Neural crest cell (in vitro differentiated cells): ENCODE measurements at regions not wholly inside any gene's neighbourhood (a gene's known extent, or its start where the extent isn't known, plus 50 kb on each side); places are given as distances from the start of the nearest gene placed in this dataset.
"Not testable (repeated sequence)": the region's sequence is repeated elsewhere in the genome, so short reads cannot be mapped to it uniquely, and the experiment has no call there.

ENCODE experiments used
- DNase-seq: peaks from one replicate; pipeline ENCODE4 v3.0.0; 2021; ENCODE audit warnings: low read depth, mixed read lengths, low spot score
- H3K27ac Mint-ChIP-seq: one replicate; pipeline ENCODE4 v1.8.0; 2021; ENCODE audit warnings: mild to moderate bottlenecking, mixed read lengths; ENCODE audit not compliant: unreplicated experiment
- H3K27me3 Mint-ChIP-seq: 2 replicates; pipeline ENCODE4 v1.8.0; 2021; ENCODE audit warnings: low read depth, mild to moderate bottlenecking, mixed read lengths
- H3K36me3 Mint-ChIP-seq: 2 replicates; pipeline ENCODE4 v1.8.0; 2021; ENCODE audit warnings: low read depth, mild to moderate bottlenecking, mixed read lengths
- H3K4me1 Mint-ChIP-seq: 2 replicates; pipeline ENCODE4 v1.8.0; 2021; ENCODE audit warnings: mixed read lengths
- H3K4me3 Mint-ChIP-seq: one replicate; pipeline ENCODE4 v1.8.0; 2021; ENCODE audit warnings: mild to moderate bottlenecking, mixed read lengths
- H3K9me3 Mint-ChIP-seq: 2 replicates; pipeline ENCODE4 v1.8.0; 2021; ENCODE audit warnings: mixed read lengths
- TF ChIP-seq, protein P1 (sequence below): fragments of 200-600 bp; sonication (generic); conservative IDR thresholded peaks from 2 replicates; pipeline ENCODE4 v1.5.0; 2021; ENCODE audit warnings: antibody characterized with exemption, mild to moderate bottlenecking

DNA sequence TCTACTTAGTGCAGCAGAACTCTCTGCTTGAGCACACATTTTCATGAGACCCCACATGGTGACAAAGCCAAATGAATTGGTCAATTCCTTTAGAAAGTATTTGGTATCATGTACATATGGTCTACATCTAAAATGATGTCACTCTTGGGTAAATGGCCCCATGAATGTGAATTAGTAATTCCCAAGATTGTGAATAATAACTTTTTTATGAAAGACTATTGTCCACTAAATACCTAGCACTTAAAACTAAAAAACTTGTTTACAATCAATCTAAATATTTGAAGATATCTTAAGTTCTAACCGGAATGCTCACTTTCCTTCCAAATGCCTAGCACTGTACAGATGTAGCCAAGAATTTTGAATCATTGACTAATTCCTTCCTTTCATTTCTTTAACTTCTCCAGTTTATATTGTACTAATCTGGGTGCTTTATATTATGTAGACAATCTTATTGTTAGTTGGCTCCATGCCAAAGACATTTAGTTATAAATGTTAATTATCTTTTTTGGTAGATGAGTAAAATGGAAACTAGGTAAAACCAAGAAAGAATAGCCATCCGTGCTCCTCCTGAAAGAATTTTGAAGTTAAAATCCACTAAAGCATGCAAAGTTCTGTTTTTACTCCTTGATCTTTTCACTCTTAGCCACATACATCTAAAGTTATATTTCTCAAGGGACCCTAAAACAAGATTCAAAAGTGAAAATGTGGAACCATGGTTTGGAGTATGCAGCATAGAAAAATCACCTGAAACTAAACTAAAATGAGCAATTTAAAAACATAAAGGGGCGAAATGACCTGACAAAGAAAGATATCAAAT is 145.0 kb upstream of the ARHGAP20 start:
- Mint-ChIP-seq H3K4me3 (no peak overlapping the region), H3K4me1 (no peaks in the 10 kb centered on the region), H3K9me3 (no peaks in the 10 kb centered on the region), H3K27me3 (no peaks in the 10 kb centered on the region), H3K27ac (no peak overlapping the region), H3K36me3 (no peaks in the 10 kb centered on the region)
- DNase-seq: no peak
- TF ChIP-seq, protein P1, sequence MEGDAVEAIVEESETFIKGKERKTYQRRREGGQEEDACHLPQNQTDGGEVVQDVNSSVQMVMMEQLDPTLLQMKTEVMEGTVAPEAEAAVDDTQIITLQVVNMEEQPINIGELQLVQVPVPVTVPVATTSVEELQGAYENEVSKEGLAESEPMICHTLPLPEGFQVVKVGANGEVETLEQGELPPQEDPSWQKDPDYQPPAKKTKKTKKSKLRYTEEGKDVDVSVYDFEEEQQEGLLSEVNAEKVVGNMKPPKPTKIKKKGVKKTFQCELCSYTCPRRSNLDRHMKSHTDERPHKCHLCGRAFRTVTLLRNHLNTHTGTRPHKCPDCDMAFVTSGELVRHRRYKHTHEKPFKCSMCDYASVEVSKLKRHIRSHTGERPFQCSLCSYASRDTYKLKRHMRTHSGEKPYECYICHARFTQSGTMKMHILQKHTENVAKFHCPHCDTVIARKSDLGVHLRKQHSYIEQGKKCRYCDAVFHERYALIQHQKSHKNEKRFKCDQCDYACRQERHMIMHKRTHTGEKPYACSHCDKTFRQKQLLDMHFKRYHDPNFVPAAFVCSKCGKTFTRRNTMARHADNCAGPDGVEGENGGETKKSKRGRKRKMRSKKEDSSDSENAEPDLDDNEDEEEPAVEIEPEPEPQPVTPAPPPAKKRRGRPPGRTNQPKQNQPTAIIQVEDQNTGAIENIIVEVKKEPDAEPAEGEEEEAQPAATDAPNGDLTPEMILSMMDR: no peak

DNA sequence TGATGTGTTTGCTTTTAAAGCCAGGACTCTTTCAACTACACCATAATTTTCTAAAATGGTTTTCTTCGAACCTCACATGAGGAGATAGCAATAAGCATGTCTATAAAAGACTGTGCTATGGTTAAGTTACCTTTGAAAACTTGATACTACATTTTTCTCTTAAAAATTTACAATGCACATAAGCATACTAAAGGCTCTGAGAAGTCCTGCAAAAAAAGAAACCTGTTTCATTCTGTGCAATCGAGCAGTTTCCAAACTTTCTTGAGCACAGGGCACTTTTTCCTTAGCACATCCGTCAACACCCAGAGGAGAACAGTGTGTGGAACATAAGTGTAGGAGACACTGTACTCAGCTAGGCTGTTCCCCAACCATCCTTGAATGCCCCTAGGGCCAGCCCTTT is 144.1 kb upstream of the ARHGAP20 start:
- Mint-ChIP-seq H3K4me3 (no peak overlapping the region), H3K36me3 (no peaks in the 10 kb centered on the region), H3K27ac (no peak overlapping the region), H3K9me3 (no peaks in the 10 kb centered on the region), H3K27me3 (no peaks in the 10 kb centered on the region), H3K4me1 (no peaks in the 10 kb centered on the region)
- TF ChIP-seq, protein P1: no peak
- DNase-seq: no peak

DNA sequence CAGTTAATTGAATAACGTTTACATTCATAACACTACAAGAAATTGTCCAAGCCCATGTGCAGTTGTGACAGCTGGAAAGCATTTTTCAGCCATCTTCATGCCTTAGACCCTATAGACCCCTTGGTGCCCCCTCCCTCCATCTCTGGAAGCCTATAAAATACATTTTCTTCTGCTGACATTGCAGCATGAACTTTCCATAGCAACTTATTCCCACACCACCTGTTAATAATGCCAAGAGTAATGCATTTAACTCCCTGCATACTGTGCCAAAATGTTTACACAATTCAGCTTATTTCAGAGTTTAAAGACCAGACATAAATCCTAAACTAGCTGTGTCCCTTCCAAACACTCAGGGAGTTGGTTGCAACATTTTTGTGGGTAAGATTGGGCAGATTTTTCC is 143.0 kb upstream of the ARHGAP20 start:
- Mint-ChIP-seq H3K27ac (no peak overlapping the region), H3K36me3 (no peaks in the 10 kb centered on the region), H3K4me3 (no peak overlapping the region), H3K27me3 (no peaks in the 10 kb centered on the region), H3K9me3 (no peaks in the 10 kb centered on the region), H3K4me1 (no peaks in the 10 kb centered on the region)
- TF ChIP-seq, protein P1: no peak
- DNase-seq: no peak

DNA sequence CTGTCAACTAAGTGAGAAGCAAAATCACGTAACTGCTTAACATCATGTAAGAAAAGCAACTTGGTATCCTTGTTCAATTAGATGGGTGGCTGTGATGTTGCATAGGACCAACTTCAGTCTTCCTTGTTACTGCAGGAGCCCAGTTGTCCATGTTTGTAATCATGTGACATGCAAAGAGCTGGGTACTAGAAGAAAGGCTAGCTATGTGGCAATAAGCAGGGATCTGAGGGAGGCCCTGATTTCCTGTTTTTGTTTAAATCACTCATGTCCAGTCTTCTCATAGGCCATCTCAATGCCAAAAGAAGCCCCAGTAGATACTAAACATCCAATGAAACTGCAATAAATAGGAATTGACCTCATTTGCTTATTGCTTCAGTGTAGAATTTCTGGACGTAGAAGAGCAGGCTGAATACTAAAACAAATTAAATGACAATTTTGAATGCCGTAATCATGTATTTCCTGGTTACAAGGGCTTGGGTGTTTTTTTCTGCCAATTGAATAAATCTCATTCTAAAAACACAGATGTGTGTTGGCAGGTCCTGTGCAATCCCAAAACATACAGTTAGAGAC is 140.8 kb upstream of the ARHGAP20 start:
- Mint-ChIP-seq H3K36me3 (no peaks in the 10 kb centered on the region), H3K27ac (no peak overlapping the region), H3K4me3 (no peak overlapping the region), H3K9me3 (peaks cover 3% of the 10 kb centered on the region), H3K4me1 (no peaks in the 10 kb centered on the region), H3K27me3 (peaks cover 4% of the 10 kb centered on the region)
- TF ChIP-seq, protein P1: no peak
- DNase-seq: no peak

DNA sequence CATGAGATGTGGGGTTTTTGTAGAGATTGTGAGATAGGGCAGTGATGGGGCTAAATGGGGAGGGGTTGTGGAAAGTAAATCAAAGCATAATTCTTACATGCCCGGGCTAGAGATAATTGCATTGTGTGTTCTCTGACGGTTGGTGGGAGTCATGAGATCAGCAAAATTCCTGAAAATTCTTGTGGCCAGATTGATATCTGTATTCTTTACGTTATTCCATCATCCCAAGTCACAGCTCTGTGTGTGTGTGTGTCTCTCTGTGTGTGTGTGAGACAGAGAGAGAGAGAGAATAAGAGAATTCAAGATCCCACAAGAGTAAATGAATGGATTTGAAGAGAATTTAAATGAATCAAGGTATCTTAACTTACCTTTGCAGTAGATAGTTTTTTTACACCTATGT is 138.6 kb upstream of the ARHGAP20 start:
- Mint-ChIP-seq H3K9me3 (peaks cover 10% of the 10 kb centered on the region), H3K27ac (no peak overlapping the region), H3K36me3 (no peaks in the 10 kb centered on the region), H3K4me3 (no peak overlapping the region), H3K4me1 (peaks cover under 1% of the 10 kb centered on the region), H3K27me3 (peaks cover 7% of the 10 kb centered on the region)
- DNase-seq: no peak
- TF ChIP-seq, protein P1: no peak

DNA sequence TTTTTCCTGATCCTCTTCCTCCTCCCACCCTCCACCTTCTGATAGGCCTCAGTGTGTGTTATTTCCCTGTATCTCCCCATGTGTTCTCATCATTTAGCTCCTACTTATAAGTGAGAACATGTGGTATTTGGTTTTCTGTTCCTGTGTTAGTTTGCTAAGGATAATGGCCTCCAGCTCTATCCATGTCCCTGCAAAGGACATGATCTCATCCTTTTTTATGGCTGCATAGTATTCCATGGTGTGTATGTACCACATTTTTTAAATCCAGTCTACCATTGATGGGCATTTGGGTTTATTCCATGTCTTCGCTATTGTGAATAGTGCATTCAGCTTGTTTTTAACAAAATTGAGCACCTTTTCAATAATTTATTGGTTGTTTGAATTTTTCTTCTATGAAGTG is 130.8 kb upstream of the ARHGAP20 start:
- H3K4me3 Mint-ChIP-seq, DNase-seq, H3K27me3 Mint-ChIP-seq, H3K27ac Mint-ChIP-seq, H3K4me1 Mint-ChIP-seq, H3K36me3 Mint-ChIP-seq: not testable (repeated sequence)
- peaks cover 11% of the 10 kb centered on the region for H3K9me3 Mint-ChIP-seq
